GM18870 (cell line): ENCODE measurements at regions not wholly inside any gene's neighbourhood (a gene's known extent, or its start where the extent isn't known, plus 50 kb on each side); places are given as distances from the start of the nearest gene placed in this dataset.
"Not testable (repeated sequence)": the region's sequence is repeated elsewhere in the genome, so short reads cannot be mapped to it uniquely, and the experiment has no call there.

Source experiments
- ATAC-seq: cut with Tn5 transposase; IDR thresholded peaks from one replicate; pipeline ENCODE4 v1.9.1; 2021; ENCODE audit warnings: moderate library complexity; ENCODE audit not compliant: unreplicated experiment

- ATAC-seq, result no peak
Measured at GRCh38 chr2:88913280-88913679, 221.8 kb downstream of the RPIA start.

GRCh38 chr2:88919087-88919738 is 227.7 kb downstream of the RPIA start:
- no peak for ATAC-seq

- ATAC-seq, result not testable (repeated sequence)
Measured at GRCh38 chr2:88920399-88920798, 228.9 kb downstream of the RPIA start.

GRCh38 chr2:88924533-88924932 is 233.1 kb downstream of the RPIA start:
- ATAC-seq, result no peak

- no peak for ATAC-seq
Measured at GRCh38 chr2:88925770-88926462, 234.4 kb downstream of the RPIA start.

GRCh38 chr2:88927128-88927527 is 235.7 kb downstream of the RPIA start:
- no peak for ATAC-seq

GRCh38 chr2:88930659-88931058 is 239.2 kb downstream of the RPIA start:
- no peak for ATAC-seq

- no peak for ATAC-seq
Measured at GRCh38 chr2:88932686-88933085, 241.2 kb downstream of the RPIA start.

- no peak for ATAC-seq
Measured at GRCh38 chr2:88933091-88933490, 241.6 kb downstream of the RPIA start.

- ATAC-seq, result no peak
Measured at GRCh38 chr2:88933980-88934379, 242.5 kb downstream of the RPIA start.

GRCh38 chr2:88941178-88941577 is 249.7 kb downstream of the RPIA start:
- ATAC-seq, result not testable (repeated sequence)

- ATAC-seq, result no peak
Measured at GRCh38 chr2:88942798-88943197, 251.3 kb downstream of the RPIA start.

GRCh38 chr2:88949336-88949735 is 257.9 kb downstream of the RPIA start:
- no peak for ATAC-seq

- ATAC-seq, result no peak
Measured at GRCh38 chr2:88950010-88950409, 258.5 kb downstream of the RPIA start.

- no peak for ATAC-seq
Measured at GRCh38 chr2:88955607-88956006, 264.1 kb downstream of the RPIA start.

- ATAC-seq, result no peak
Measured at GRCh38 chr2:88959480-88960204, 268.2 kb downstream of the RPIA start.

GRCh38 chr2:88961323-88961722 is 269.9 kb downstream of the RPIA start:
- ATAC-seq, result not testable (repeated sequence)

GRCh38 chr2:88967844-88968243 is 276.4 kb downstream of the RPIA start:
- ATAC-seq, result no peak

- not testable (repeated sequence) for ATAC-seq
Measured at GRCh38 chr2:88978011-88978410, 286.5 kb downstream of the RPIA start.

- ATAC-seq, result not testable (repeated sequence)
Measured at GRCh38 chr2:88978446-88978845, 287.0 kb downstream of the RPIA start.

GRCh38 chr2:88984079-88984478 is 292.6 kb downstream of the RPIA start:
- not testable (repeated sequence) for ATAC-seq
